GM19452 (cell line): ENCODE measurements at regions not wholly inside any gene's neighbourhood (a gene's known extent, or its start where the extent isn't known, plus 50 kb on each side); places are given as distances from the start of the nearest gene placed in this dataset.
A peak's percentile ranks its signal among the peaks of the same experiment; 100 is the strongest.

ENCODE experiments used
- ATAC-seq: cut with Tn5 transposase; IDR thresholded peaks from one replicate; pipeline ENCODE4 v1.9.1; 2021; ENCODE audit not compliant: unreplicated experiment

DNA sequence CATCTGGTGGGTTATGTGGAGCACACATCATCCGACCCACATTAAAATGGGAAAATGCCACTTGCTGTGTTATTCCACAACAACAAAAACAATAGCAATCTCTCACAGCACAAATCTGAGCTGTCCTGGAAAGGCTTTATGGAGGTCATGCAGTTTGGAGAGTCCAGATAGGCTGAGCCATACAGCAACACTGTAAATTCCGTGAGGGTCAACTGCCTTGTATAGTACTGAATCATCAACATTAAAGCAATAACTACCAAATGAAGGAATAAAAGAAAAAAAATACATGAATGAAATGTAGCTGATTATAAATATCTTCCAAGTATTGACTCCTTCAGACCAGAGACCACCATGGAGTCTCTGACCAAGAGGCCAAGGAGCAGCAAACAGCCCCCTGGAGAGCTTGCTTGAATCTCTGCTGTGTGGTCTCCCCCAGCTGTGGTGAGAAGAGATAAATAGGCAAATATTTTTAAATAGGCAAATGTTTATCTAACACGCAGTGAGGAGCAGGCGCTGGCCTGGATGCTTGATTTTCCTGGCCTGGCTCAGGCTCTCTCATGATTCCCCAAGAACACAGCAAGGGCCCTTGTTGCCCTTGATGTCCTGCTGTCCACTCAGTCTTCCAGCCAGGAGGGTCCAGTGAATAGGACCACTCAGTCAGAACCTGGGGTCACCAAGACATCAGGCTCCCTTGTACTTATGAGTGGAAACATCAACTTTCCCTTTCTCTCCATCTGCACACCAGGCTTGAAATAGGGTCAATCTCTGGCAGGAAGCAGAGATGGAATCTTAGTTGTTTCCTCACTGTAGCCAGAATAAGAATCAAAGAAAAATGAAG, 1021.3 kb downstream of the XPNPEP1 start:
- ATAC-seq: peak; percentile 22

DNA sequence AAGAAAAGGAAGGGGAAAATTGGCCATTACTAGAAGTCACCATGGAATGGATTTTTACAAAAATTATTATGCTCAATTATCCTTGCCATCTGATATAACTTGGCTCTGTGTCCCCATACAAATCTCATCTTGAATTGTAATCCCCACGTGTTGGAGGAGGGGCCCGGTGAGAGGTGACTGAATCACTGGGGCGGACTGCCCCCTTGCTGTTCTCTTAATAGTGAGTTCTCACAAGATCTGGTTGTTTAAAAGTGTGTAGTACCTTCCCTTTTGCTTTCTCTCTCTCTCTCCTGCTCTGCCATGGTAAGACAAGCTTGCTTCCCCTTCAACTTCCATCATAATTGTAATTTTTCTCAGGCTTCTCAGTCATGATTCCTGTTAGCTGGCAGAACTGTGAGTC, 1023.6 kb downstream of the XPNPEP1 start:
- no peak for ATAC-seq

DNA sequence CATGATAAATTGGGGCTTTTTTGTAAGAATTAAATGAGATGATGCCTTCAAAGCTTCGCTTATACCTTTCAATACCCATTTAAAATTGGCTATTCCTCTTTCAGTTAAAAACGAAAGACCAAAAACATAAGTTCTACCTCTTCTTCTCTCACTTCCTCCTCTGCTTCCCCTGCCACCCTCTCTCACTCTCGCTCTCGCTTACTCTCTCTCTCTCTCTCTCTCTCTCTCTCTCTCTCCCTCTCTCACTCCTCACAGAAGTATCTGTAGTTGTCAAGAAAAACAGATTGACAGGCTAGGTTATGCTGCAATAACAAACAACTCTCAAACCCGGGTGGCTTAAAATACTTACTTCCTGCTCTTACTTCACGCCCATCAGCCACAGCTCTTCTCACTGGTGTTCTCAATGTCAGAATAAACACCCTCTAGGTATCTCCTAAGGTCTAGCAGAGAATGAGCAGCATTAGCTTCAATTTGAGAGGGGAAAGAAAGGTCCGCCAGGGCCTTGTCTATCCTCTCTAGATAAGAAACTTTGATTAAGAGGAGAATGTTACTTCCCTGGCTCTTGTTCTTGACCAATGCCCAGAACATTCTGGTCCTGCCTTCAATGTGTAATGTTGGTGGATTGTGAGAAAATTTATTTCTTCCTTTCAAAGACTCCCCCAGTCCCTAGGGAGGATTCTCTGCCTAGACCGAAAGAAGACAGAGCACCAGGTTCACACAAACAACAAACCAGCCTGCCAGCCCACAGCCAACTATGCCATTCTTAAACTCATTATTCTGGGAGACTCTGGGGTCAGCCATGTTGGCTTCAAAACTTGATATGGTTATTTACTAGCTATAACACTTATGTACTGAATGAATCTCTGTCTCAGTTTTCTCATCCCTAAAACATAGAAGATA, 1028.7 kb downstream of the XPNPEP1 start:
- peak; percentile 87 for ATAC-seq

DNA sequence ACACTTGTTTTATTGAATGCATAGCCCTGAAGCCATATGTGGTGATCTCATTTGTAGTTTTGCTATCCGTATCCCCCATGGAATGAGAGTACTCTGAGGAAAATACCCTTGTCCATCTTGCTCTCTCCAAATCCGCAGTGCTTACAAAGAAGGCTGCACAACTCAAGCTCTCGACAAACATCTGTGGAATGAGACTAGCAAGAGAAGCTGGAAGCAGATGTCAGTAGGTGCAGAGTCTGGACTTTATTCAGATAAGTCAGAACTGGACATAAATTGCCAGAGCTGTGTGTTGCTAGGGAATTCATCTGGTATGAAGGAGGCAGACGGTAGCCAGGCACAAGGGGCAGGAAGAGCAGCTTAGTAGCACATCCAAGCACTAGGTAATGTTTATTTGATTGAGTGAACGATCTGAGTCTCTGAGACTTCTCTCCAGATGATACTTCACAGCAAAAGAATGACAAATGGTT, 1046.2 kb downstream of the XPNPEP1 start:
- ATAC-seq: no peak

DNA sequence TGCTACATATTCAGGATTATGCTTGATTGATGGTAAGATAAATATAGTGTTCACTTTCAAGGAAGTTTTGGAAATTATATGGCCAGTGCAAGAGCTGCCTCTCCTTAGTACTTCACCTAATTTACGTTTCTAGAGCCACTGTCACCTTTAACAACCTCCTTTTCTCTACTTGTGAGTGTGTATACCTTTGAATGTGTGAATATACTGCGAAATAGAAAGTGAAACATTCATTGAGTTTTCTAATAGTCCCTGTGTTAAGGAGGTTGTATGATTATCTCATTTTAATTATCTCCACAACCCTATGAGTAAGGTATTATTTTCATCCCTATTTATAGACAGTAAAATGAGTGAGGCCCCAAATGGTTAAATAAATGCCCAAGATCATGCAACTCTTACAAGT, 1050.5 kb downstream of the XPNPEP1 start:
- no peak for ATAC-seq

DNA sequence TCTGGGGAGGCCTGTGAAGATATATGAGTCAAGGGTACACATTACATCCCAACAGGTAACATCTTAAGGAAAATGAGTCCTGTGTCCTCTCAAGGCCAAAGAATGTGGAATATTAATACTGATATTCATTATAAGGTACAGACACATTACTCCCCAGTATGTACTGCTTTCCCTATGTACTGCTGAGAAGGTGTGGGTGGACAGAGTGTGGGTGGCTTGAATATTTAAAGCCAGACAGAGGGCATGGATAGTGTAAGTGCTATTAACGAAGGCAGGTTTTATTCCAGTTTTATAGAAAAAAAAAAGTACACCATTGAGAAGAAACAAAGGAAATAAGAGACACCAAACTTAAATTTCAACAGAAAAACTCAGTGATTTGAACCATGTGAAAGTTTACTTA, 1054.4 kb downstream of the XPNPEP1 start:
- ATAC-seq: no peak

DNA sequence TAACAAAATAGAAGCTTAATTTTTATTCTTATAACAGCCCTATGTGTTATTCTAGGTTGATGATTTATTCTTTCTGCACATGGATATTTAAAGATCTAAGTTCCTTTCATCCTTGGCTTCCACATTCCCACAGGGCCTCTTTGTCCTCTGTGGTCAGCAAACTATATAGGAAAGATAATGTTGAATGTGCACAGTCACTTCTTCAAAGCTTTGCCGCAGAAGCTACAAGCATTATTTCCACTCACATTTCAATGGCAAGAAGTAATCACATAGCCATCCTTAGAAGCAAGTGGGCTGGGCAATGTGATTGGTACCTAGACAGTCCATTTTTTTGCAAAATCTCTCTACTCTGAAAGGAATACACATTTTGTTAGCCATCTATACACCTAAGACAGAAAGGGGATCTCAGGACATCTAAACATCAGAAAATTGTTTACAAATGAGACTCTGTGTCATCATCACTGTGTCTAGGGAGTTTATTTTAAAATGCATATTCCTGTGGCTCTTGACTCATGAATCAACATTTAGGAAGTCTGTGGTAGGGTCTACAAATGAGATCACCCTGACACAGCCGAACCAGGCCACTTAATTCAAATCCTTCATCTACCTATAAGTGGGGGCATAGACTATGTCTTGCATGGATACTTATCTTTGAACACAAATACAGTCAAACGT, 1060.5 kb downstream of the XPNPEP1 start:
- ATAC-seq: no peak

DNA sequence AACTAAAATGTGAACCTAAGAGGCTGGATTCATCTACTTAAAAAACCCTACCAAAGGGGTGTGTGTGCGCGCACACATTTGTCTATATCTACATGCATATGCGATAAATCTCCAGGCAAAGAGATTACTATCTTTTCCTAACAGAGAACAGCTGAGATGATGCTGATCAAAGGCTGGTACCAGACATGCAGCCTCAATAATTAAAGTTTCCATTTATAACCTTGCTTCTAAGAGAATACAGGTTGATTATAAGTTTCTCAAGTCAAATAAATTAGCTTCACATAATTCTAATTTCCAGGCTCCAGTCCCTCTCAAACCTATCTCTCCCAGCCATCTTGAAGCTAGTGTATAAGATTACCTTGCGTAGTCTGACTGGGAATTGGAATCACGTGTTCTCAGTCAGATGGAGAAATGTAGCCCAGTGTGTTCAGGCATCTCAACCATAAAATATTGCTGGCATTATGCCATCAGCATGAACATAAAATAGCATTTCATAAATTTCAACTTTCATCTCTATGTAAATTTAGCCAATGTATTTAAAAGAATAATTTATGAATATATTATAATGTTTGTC, 1062.0 kb downstream of the XPNPEP1 start:
- ATAC-seq: no peak

DNA sequence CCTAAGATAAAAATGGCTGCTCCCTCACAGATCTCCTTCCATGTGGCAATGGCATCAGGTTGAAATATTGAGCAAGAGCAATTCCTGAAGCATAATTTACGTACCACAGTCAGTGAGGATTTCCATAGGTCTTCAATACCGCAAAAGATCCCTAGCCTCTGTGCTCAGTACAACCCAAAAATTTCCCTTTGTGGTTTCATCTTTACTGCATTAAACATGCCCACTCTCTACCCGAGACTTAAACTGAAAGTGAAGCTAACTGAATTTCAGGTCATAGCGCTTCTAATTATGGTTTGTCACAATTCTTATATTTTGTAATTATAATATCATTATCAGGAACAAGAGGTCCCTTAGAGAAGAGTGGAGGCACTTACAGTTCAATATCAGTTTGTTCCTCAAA, 1071.1 kb downstream of the XPNPEP1 start:
- ATAC-seq: peak; percentile 62

DNA sequence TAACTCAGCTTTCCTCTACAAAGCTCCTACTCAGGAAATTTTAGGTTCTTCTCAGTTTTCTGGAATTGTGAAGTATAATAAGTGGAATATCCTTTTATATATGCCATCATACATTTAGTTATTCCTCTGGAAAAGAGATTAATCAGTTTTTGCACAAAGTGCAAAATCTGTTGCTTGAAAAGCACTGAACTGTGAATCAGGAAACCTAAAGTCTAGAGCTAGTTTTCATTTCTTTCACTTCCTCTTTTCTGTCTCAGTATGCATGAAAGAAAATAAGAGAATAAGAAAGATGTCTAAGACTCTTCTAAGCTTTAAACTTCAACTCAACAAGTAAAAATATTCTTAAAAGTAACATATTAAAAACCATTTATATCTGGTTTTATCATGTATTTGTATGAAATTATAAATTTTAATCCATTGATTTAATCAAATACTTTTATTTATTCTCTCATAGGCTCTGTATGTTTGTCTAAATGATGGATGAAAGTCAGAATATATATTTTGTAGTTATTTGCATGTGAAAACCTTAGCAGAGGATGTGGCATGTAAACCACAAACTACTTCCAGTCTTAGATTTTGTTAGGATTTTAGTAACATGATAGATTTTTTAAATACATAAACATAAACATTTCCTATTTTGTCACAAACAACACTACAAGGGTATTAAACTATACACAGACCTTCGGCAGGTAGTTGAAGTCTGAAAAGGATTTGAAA, 1073.0 kb downstream of the XPNPEP1 start:
- peak; percentile 86 for ATAC-seq

DNA sequence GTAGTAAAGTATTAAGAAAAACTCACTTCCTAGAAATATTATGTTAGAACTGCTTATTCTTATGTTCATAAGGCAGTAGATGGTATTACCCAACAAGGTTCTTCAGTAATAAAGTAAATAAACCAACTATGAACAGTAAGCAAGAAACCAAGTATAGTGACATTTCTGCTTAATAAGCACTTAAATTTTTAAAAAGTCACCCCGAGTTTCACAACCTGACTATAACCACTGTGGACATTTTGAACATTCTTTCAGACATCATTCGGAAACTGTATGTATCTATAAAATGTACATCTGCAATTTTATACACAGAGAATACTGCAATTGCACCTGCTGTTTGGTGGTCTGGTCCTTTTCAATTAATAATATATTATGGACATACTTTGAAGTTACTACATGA, 1073.6 kb downstream of the XPNPEP1 start:
- ATAC-seq: peak; percentile 23

DNA sequence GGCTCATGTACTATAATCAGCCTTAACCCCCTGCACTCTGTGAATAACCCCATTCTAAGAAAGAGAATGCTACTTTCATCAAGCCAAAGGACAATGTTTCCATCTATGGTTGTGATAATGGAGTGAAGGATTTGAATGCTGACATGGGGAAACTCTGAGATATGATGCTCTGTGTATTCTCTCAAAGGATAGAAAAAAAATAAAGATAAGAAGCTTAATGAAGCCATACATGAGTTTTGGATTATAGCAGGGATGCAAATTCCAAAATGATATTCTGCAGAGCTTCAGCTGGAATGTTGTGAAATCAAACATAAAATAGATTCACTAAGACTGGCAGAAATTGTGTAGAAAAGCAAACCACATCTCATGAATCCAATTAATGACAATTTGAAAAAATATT, 1074.1 kb downstream of the XPNPEP1 start:
- ATAC-seq: no peak

DNA sequence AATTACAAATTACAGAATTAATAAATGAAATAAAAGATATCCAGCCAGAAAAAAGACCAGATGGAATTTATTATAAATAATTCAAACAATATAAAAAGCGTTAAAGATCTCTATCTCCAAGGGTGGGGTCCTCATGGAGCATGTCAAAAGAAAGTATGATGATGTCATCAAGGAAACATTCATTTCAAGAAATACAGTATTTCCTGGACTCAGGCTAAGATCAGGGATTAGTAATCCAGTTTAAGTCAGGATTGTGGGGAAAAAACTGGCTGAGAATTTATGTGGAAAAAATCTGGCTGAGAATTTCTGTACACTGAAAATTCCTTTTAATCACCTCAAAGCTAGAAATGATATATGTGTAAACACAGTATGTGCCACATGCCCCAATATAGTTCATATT, 1075.3 kb downstream of the XPNPEP1 start:
- no peak for ATAC-seq

DNA sequence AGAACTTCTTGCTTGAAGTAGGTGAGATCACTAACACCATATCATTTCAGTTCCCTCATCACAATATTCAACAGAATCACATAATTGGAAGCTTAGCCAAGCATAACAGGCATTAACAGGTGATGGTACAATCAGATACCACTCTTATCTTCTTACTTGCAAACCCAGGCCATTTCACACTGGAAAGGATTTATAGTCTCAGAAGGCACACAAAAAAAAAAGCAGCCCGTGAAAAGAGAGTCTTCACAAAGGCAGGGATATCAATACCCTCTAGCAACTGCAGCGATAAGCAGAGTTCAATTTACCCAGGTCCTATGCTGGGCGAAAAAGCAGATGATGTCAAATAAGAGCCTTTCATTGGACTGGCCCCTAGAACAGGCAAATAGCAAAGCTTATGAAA, 1082.4 kb downstream of the XPNPEP1 start:
- no peak for ATAC-seq

DNA sequence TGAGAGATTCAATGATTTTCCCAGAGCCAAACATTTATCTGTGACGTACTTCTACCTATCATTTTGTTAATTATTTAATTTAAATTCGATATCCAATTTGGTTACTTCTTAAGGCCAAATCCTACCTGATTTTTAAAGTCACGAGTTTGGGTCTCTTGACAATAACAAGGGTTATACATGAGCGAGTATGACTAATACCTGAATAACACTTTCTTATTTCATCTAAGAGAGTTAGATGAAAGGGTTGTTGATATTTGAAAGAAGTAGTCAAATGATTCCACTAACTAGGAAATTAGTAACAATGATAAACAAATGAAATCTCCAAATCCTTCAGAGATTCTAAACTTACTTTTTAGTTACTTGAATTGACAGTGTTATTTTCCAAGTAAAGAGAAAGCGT, 1086.9 kb downstream of the XPNPEP1 start:
- ATAC-seq: no peak

DNA sequence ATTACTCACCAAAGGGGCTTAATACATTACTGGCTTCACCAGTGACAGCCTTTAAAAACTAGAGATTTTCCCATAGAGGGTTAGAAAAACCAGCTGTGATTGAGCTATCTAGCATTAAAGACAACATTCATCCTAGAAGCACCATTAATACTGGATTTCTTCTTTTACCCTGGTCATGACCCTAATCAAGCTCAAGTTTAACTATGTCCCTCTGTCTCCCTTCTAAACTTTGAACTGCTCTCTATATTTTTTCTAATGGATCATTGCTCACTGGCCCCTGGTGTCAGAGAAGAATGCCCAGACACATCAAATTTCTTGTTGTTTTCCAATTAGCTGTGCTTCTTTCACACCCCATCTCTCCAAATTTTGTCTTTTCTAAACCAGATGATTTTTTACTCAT, 1101.3 kb downstream of the XPNPEP1 start:
- ATAC-seq: no peak

DNA sequence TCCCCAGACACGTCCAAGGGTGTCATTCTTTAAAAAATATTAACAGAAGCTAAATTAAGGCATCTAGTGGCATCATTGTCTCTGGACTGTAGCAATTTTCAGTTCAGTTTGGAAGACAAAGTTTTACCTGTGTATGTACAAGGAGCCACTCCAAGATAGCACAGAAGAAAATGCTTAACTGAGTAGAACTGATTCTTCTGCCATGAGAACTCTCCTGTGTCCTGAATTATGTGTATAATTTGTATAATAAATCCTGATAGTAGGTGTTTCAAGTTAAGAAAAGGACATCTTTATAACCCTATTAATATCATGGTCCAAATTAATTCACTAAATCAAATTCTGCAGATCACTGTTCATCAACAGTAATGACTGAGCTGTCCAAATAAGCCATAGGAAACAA, 1104.0 kb downstream of the XPNPEP1 start:
- ATAC-seq: no peak

DNA sequence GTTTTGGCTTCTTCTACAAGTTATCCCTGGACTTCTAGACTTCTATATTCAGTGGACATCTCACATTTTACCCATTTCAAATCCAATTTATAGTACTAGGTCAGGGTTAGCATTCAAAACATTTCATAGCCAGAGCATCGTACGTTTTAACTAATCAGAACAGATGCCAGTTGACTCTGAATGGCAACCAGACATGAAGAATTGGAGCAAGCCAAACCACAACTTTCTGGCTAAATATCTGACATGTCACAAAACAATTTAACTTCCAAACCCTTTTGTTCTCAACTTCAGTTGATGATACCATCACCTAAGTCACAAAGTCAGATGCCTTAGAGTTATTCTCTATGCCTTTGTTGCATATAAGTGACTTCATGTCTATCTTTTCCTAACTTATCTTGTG, 1105.7 kb downstream of the XPNPEP1 start:
- ATAC-seq: no peak

DNA sequence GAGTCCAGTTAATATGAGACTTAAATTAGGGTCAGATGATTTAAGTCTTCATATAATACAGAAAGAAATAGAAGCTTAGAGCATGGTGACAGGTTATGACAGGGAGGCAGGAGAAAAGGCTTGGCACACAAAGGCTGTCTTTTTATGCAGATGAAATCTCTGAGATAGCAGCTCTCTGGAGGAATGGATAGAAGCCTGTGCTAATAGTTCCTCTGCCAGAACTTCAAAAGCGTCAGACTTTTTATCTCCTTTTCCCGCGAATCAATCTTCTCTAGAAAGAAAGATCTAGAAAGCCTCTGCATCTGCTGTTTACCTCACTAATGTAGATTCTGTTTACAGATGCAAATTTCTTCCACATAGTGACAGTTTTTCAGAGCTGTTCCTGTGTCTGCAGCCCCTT, 1106.2 kb downstream of the XPNPEP1 start:
- no peak for ATAC-seq

DNA sequence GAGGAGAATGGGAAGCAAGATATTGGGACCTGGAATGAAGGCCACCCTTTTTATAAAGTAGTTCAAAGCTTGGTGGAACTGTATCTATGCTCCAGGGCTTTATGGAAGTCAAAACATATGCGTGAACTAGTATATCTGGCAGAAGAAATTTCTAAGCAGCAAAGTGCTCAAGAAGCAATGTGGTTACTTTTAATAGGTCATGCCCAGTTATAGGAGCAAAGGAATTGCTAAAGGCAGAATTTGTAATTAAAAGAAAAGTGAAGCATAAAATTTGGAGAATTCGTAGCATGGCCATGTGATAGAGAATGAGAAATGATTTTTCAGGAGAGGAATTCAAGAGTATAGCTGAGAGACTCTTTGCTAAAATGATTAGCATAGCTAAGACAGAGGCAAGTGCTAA, 1110.4 kb downstream of the XPNPEP1 start:
- ATAC-seq: no peak
